ENCODE measurements at regions not wholly inside any gene's neighbourhood (a gene's known extent, or its start where the extent isn't known, plus 50 kb on each side); places are given as distances from the start of the nearest gene placed in this dataset.

DNA sequence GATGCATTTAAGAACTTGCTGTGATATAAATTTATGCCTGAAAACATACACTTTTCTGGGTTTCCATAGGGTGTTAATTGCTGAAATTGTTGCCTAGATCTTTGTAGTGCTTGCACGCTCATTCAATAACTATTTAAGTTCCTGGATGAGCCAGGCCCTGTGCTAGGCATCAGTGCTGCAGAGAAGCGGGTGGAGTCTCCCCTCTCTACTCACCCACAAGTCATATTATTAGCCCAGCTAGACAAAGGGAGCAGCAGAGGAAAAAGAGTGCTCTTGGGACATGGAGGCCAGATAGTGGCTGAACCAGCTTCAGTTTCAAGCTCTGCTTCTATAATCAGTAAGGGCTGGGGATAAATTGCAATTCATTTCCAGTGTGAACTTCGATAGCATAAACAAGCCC, 329.1 kb downstream of the TFAP2B start:
- TF ChIP-seq ARNT (IDR thresholded peaks at IDR 0.05) (no peak), BHLHE40 (IDR thresholded peaks at IDR 0.05; ENCODE audit: borderline replicate concordance) (no peak), ELF4 (IDR thresholded peaks at IDR 0.05) (no peak)
